Heart right ventricle (tissue), 16 donors: ENCODE measurements at regions not wholly inside any gene's neighbourhood (a gene's known extent, or its start where the extent isn't known, plus 50 kb on each side); places are given as distances from the start of the nearest gene placed in this dataset.
A peak's percentile ranks its signal among the peaks of the same experiment; 100 is the strongest.

Source experiments
- ATAC-seq, 8 donors: fragments of 200-7000 bp; cut with Tn5 transposase; one replicate each; pipeline ENCODE4 v1.9.1; 2020; ENCODE audit warnings: mild to moderate bottlenecking in 8 of 8, moderate library complexity in 8 of 8, moderate number of reproducible peaks in 1 of 8
- DNase-seq, 2 donors: peaks; one replicate each; pipeline ENCODE4 v3.0.0-alpha.2; 2020
- H3K27ac ChIP-seq, 10 donors: fragments of 200-600 bp; sonication (generic) in 2 of 10; one replicate each; pipeline versions ENCODE4 v1.5.0 to v1.8.0; 2020 to 2022; ENCODE audit warnings: mild to moderate bottlenecking in 3 of 10
- H3K27me3 ChIP-seq, 7 donors: fragments of 200-600 bp; one replicate each; pipeline ENCODE4 v1.8.0; 2021 to 2022; ENCODE audit warnings: mild to moderate bottlenecking in 2 of 7
- H3K36me3 ChIP-seq, 9 donors: fragments of 200-600 bp; sonication (generic) in 1 of 9; one replicate each; pipeline versions ENCODE4 v1.5.0 to v1.8.0; 2020 to 2022; ENCODE audit warnings: mild to moderate bottlenecking in 2 of 9
- H3K4me1 ChIP-seq, 9 donors: fragments of 200-600 bp; sonication (generic) in 1 of 9; one replicate each; pipeline versions ENCODE4 v1.5.0 to v1.8.0; 2020 to 2022; ENCODE audit warnings: mild to moderate bottlenecking in 4 of 9
- H3K4me3 ChIP-seq, 10 donors: fragments of 200-600 bp; sonication (generic) in 2 of 10; one replicate each; pipeline versions ENCODE4 v1.5.0 to v1.8.0; 2020 to 2022; ENCODE audit warnings: mild to moderate bottlenecking in 7 of 10, moderate library complexity in 2 of 10
- H3K9me3 ChIP-seq, 11 donors: fragments of 200-600 bp in 10 of 11; sonication (generic) in 2 of 11; one replicate each; pipeline versions ENCODE4 v1.5.0 to v1.8.0; 2013 to 2022; ENCODE audit warnings: mild to moderate bottlenecking in 2 of 11, control low read depth in 1 of 11, moderate library complexity in 1 of 11
- CTCF ChIP-seq, 9 donors: fragments of 200-600 bp; sonication (generic) in 2 of 9; IDR thresholded peaks; one replicate each; pipeline versions ENCODE4 v1.5.0 to v1.8.0; 2021 to 2022; ENCODE audit warnings: antibody characterized with exemption in 9 of 9, mild to moderate bottlenecking in 5 of 9, moderate library complexity in 1 of 9
- WGBS, 2 donors: extraction: QIAGEN DNeasy Blood & Tissue Kit; methylation state at CpG; one replicate each; pipeline ENCODE4 v1.1.7; 2013; ENCODE audit warnings: inconsistent platforms in 1 of 2; 5-methylcytosine and 5-hydroxymethylcytosine counted together
- intact Hi-C, 10 donors: fragments of 100-400 bp; cut with DNase I; formaldehyde crosslinking; loops; one replicate each; pipeline versions ENCODE4 v1.11.1 to v1.14.2; 2022
- donor health status: Arrhythmogenic right ventricular cardiomyopathy.
- donor health status: ischemic (EF 13 %, LVEDD 7.1; RV severe dilation, severe dysfunction).
- donor health status: healthy with polysubstance abuse.
- donor health status: DM: no; HTN: yes; CAD: no.
- donor health status: DM: no; HTN: no; CAD: no.
- donor health status: ischemic (EF 25% LVEDD 6.9; RV normal size, moderate dysfunction).
- donor health status: ischemic (EF 25% LVEDD 5.7; RV mildly dilated, moderate dysfunction).
- donor health status: healthy.
- donor health status: DM: yes; HTN: yes; CAD: no.
- donor health status: Ischemic cardiomyopathy.
- donor health status: ischemic (EF 35%, LVEDD 5.7; RV mildly dilated, moderate dysfunction).
- donor health status: nonischemic (EF 11% LVEDD 7.7; RV severe dilation, severe dysfunction).
- donor health status: DM: yes; HTN: yes; CAD: no.
- donor health status: PGD.
- donor health status: ischemic (EF 29% LVEDD 5.4; RV normal size, mild dysfunction).
- donor health status: nonischemic (EF 23%, LVEDD 6.1; RV moderate dilation, normal function).

GRCh38 chr4:114264877-114265291 lies 285.4 kb upstream of the ARSJ start:
- 66 to 77% methylated on average over 1 of the region's 1 CpG for WGBS, 2 donors
- no peak for DNase-seq
- H3K27ac ChIP-seq = no peak overlapping the region
- H3K9me3 ChIP-seq = no peaks in the 10 kb centered on the region
- no peaks in the 10 kb centered on the region for H3K27me3 ChIP-seq
- H3K36me3 ChIP-seq = no peaks in the 10 kb centered on the region
- TF ChIP-seq CTCF (IDR thresholded peaks at IDR 0.05) = no peak
- H3K4me1 ChIP-seq = no peaks in the 10 kb centered on the region
- H3K4me3 ChIP-seq = no peak overlapping the region
- no peak for ATAC-seq
- intact Hi-C loops = no loop called here

- TF ChIP-seq CTCF (IDR thresholded peaks at IDR 0.05) = no peak
- no peak overlapping the region for H3K27ac ChIP-seq
- DNase-seq = no peak
Measured at GRCh38 chr4:114265342-114265741, 285.9 kb upstream of the ARSJ start.

GRCh38 chr4:114267976-114268375 lies 288.5 kb upstream of the ARSJ start:
- Histone ChIP-seq H3K27me3 (no peaks in the 10 kb centered on the region), H3K4me1 (no peaks in the 10 kb centered on the region), H3K27ac (no peak overlapping the region), H3K9me3 (no peaks in the 10 kb centered on the region), H3K4me3 (no peak overlapping the region), H3K36me3 (no peaks in the 10 kb centered on the region)
- DNase-seq (no peak), ATAC-seq (no peak)
- TF ChIP-seq CTCF (IDR thresholded peaks at IDR 0.05) = no peak
- 79 to 90% methylated on average over 1 of the region's 1 CpG for WGBS, 2 donors
- intact Hi-C loops = no loop called here

More at GRCh38 chr4:114265342-114265741, 285.9 kb upstream of the ARSJ start:
- Histone ChIP-seq H3K9me3 (no peaks in the 10 kb centered on the region), H3K27me3 (no peaks in the 10 kb centered on the region), H3K4me1 (no peaks in the 10 kb centered on the region), H3K36me3 (no peaks in the 10 kb centered on the region), H3K4me3 (no peak overlapping the region)
- WGBS, 2 donors = 76 to 79% methylated on average over 3 of the region's 3 CpGs
- no peak for ATAC-seq
- intact Hi-C loops = no loop called here

GRCh38 chr4:114271031-114271430 lies 291.6 kb upstream of the ARSJ start:
- H3K4me1 ChIP-seq = no peaks in the 10 kb centered on the region
- H3K27me3 ChIP-seq = no peaks in the 10 kb centered on the region
- no peak for TF ChIP-seq CTCF (IDR thresholded peaks at IDR 0.05)
- DNase-seq (no peak), ATAC-seq (no peak)
- intact Hi-C loops = no loop called here
- H3K4me3 ChIP-seq = no peak overlapping the region
- H3K27ac ChIP-seq = no peak overlapping the region
- no peaks in the 10 kb centered on the region for H3K36me3 ChIP-seq
- H3K9me3 ChIP-seq = no peaks in the 10 kb centered on the region

- no peak overlapping the region for H3K4me3 ChIP-seq
- H3K36me3 ChIP-seq = no peaks in the 10 kb centered on the region
- TF ChIP-seq CTCF (IDR thresholded peaks at IDR 0.05) = no peak
- no peaks in the 10 kb centered on the region for H3K9me3 ChIP-seq
- no peaks in the 10 kb centered on the region for H3K4me1 ChIP-seq
- H3K27me3 ChIP-seq = no peaks in the 10 kb centered on the region
- intact Hi-C loops = no loop called here
- ATAC-seq (peak in 1 of 8 donors; percentile 29), DNase-seq (no peak)
- no peak overlapping the region for H3K27ac ChIP-seq
Measured at GRCh38 chr4:114272226-114272625, 292.8 kb upstream of the ARSJ start.
